LNCAP (cell line): ENCODE measurements at regions not wholly inside any gene's neighbourhood (a gene's known extent, or its start where the extent isn't known, plus 50 kb on each side); places are given as distances from the start of the nearest gene placed in this dataset.

Experiments
- TF ChIP-seq, protein P1 (sequence below): fragments of 450-650 bp; IDR thresholded peaks from 2 replicates; pipeline ENCODE4 v1.5.1; 2017; ENCODE audit warnings: mild to moderate bottlenecking

- TF ChIP-seq, protein P1, sequence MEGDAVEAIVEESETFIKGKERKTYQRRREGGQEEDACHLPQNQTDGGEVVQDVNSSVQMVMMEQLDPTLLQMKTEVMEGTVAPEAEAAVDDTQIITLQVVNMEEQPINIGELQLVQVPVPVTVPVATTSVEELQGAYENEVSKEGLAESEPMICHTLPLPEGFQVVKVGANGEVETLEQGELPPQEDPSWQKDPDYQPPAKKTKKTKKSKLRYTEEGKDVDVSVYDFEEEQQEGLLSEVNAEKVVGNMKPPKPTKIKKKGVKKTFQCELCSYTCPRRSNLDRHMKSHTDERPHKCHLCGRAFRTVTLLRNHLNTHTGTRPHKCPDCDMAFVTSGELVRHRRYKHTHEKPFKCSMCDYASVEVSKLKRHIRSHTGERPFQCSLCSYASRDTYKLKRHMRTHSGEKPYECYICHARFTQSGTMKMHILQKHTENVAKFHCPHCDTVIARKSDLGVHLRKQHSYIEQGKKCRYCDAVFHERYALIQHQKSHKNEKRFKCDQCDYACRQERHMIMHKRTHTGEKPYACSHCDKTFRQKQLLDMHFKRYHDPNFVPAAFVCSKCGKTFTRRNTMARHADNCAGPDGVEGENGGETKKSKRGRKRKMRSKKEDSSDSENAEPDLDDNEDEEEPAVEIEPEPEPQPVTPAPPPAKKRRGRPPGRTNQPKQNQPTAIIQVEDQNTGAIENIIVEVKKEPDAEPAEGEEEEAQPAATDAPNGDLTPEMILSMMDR, result no peak
Observed at GRCh38 chr2:223369889-223370288, 232.3 kb downstream of the SCG2 start.

GRCh38 chr2:223383315-223383714 is 218.8 kb downstream of the SCG2 start:
- TF ChIP-seq, protein P1, result no peak

DNA sequence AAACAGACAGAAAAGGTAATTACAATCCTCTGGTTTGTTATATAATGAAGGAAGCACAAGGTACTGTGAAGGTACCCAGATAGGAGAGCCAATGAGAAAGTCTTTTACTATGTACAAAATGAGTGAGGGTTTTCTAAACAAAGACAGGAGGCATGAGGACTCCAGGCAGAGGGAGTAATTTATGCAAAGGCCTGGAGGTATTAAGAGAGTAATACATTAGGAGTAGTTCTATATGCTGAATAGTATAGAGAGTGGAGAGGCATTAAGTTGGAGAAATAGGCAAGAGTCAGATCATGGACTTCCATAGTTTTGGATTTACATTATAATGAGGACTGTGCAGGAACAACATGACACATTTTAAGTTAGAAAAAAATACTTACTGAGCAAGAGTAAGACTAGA is 216.0 kb downstream of the SCG2 start:
- TF ChIP-seq, protein P1, result no peak

DNA sequence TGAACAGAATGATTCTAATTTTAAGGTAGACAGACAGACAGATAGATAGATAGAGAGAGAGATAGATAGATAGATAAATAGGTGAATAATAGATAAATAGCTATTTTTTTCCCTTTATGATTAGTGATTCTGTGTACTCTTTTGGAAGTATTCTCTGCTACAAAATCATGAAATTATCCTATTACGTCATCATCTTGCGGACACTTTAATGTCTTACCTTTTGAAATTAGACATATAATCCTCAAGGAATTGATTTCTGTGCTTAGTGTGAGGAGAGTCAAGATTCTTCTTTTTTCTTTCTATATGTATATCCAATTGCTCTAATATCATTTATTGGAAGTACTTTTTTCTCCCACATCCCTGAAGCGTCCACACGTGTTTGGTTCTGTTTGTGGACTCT is 215.2 kb downstream of the SCG2 start:
- TF ChIP-seq, protein P1, result no peak

DNA sequence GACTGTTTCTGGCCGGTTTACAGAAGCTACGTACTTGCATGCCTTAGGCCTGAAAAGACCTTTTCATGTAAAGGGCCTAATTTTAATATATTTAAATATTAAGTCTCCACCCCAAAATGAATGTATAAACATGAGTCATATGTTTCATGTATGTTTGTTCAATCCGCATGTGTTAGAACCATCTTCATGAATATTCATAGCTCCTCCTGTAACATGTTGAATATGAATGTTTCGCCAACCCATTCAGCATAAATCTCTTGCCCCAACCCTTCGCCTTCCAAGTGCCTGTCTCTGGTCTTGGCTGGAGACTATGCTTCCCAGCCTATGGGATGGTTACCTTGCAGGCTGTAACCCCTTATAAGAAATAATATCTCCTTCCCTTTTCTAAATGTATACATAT is 212.5 kb downstream of the SCG2 start:
- TF ChIP-seq, protein P1, result no peak

GRCh38 chr2:223396993-223397392 is 205.2 kb downstream of the SCG2 start:
- TF ChIP-seq, protein P1, result no peak

- TF ChIP-seq, protein P1, result no peak
Observed at GRCh38 chr2:223399357-223399957, 202.7 kb downstream of the SCG2 start.

DNA sequence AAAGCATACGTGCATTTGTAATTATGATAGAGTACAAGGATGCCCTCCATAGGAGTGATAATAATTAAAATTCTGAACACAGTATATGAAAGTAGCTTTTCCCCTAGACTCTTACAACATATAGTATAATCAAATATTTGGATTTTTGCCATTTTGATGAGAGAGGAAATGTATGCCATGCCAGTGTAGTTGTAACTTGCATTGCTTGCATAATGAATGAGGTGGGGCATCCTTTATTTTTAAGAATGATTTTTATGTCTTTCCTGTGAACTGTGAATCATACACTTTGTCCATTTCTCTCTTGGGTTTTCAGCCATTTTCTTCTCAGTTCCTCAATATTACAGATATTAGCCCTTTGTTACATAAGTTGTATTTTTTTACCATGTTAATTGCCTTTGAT is 197.5 kb downstream of the SCG2 start:
- TF ChIP-seq, protein P1, result no peak
